ENCODE measurements at regions not wholly inside any gene's neighbourhood (a gene's known extent, or its start where the extent isn't known, plus 50 kb on each side); places are given as distances from the start of the nearest gene placed in this dataset.

GRCh38 chr9:115395511-115396021 is 277.6 kb upstream of the TNC start:
- Histone ChIP-seq H3K4ac (ENCODE audit: low read depth, low read length) (no peak overlapping the region), H3K79me1 (ENCODE audit: insufficient read depth, low read depth, low read length, poor library complexity, severe bottlenecking) (no peaks in the 10 kb centered on the region), H3K23ac (ENCODE audit: insufficient read length, low read depth, low read length) (no peak overlapping the region), H3K27ac (ENCODE audit: insufficient read length, low read depth, low read length) (no peak overlapping the region), H3K9ac (ENCODE audit: extremely low read depth, insufficient read length, low read length) (no peak overlapping the region), H2BK120ac (ENCODE audit: low read depth, low read length, poor library complexity, severe bottlenecking) (no peak overlapping the region), H3K4me1 (ENCODE audit: insufficient read depth, low read length) (peaks cover 15% of the 10 kb centered on the region), H2BK12ac (ENCODE audit: insufficient read length, low read depth, low read length) (no peak overlapping the region), H2BK20ac (ENCODE audit: low read depth, low read length, poor library complexity, severe bottlenecking) (no peak overlapping the region), H3K4me2 (ENCODE audit: insufficient read depth, insufficient read length, low read length) (no peak overlapping the region), H4K91ac (ENCODE audit: insufficient read length, low read depth, low read length) (no peak overlapping the region), H3K14ac (ENCODE audit: insufficient read depth, low read length) (no peak overlapping the region), H2BK5ac (ENCODE audit: insufficient read length, low read length) (no peak overlapping the region), H3K56ac (ENCODE audit: insufficient read length, low read depth, low read length) (no peak overlapping the region), H3K18ac (ENCODE audit: insufficient read length, low read depth, low read length) (no peak overlapping the region), H3K9me3 (ENCODE audit: control insufficient read depth, low read depth, low read length) (no peaks in the 10 kb centered on the region), H2AFZ (ENCODE audit: low read length) (no peak overlapping the region), H4K20me1 (ENCODE audit: control insufficient read depth, insufficient read depth, insufficient read length) (no peaks in the 10 kb centered on the region), H2AK5ac (ENCODE audit: insufficient read length, low read length) (no peak overlapping the region), H3T11ph (ENCODE audit: low read length) (no peak overlapping the region), H4K5ac (ENCODE audit: insufficient read length, low read depth, low read length) (no peak overlapping the region), H2BK15ac (ENCODE audit: low read depth, low read length) (no peak overlapping the region), H3K79me2 (ENCODE audit: insufficient read depth, low read length) (no peaks in the 10 kb centered on the region), H3K23me2 (ENCODE audit: insufficient read length, low read depth, low read length, poor library complexity, severe bottlenecking) (no peaks in the 10 kb centered on the region), H4K8ac (replicated peaks; ENCODE audit: insufficient read length, low read depth, low read length) (no peak overlapping the region), H3K27me3 (ENCODE audit: insufficient read depth, low read length) (no peaks in the 10 kb centered on the region)
- WGBS (ENCODE audit: extremely low coverage, insufficient read length, low lambda C conversion rate), result no CpG with 5 or more reads among the region's 1 CpG
- H3K4me3 Mint-ChIP-seq, result no peak overlapping the region
- TF ChIP-seq CTCF (conservative IDR thresholded peaks at IDR 0.05), result no peak
- no peak overlapping the region for H3K27ac Mint-ChIP-seq
- no peaks in the 10 kb centered on the region for H3K36me3 Mint-ChIP-seq (ENCODE audit: insufficient read depth in 1 of 3, low read depth in 3 of 3)
- H3K9me3 Mint-ChIP-seq, result no peaks in the 10 kb centered on the region
- peaks cover 23 to 32% of the 10 kb centered on the region in 2 experiments for H3K4me1 Mint-ChIP-seq
- H3K27me3 Mint-ChIP-seq (ENCODE audit: low read depth), result no peaks in the 10 kb centered on the region
- no peak for DNase-seq
